Trophoblast cell (in vitro differentiated cells and primary cell): ENCODE measurements at regions not wholly inside any gene's neighbourhood (a gene's known extent, or its start where the extent isn't known, plus 50 kb on each side); places are given as distances from the start of the nearest gene placed in this dataset.

ENCODE experiments used
- DNase-seq, 2 donors: peaks; one replicate each; pipeline ENCODE4 v3.0.0-alpha.2; 2016
- H2AFZ ChIP-seq: 2 replicates; pipeline ENCODE4 v1.6.1; 2013; ENCODE audit warnings: low read length, moderate library complexity, mild to moderate bottlenecking; ENCODE audit not compliant: insufficient read depth, poor library complexity
- H2AK5ac ChIP-seq: 2 replicates; pipeline ENCODE4 v1.6.1; 2013; ENCODE audit warnings: mild to moderate bottlenecking, low read length
- H2BK120ac ChIP-seq: 2 replicates; pipeline ENCODE4 v1.6.1; 2013; ENCODE audit warnings: low read length, mild to moderate bottlenecking, moderate library complexity; ENCODE audit not compliant: insufficient read depth, poor library complexity
- H2BK12ac ChIP-seq: 2 replicates; pipeline ENCODE4 v1.6.1; 2013; ENCODE audit warnings: mild to moderate bottlenecking, low read length, moderate library complexity
- H2BK5ac ChIP-seq: 2 replicates; pipeline ENCODE4 v1.6.1; 2013; ENCODE audit warnings: low read length, low read depth, moderate library complexity, mild to moderate bottlenecking; ENCODE audit not compliant: poor library complexity
- H3K14ac ChIP-seq: 2 replicates; pipeline ENCODE4 v1.6.1; 2013; ENCODE audit warnings: mild to moderate bottlenecking, low read length
- H3K18ac ChIP-seq: 2 replicates; pipeline ENCODE4 v1.6.1; 2013; ENCODE audit warnings: mild to moderate bottlenecking, low read length
- H3K23ac ChIP-seq: 2 replicates; pipeline ENCODE4 v1.6.1; 2013; ENCODE audit warnings: low read length
- H3K27ac ChIP-seq: 2 replicates; pipeline ENCODE4 v1.5.1; 2013; ENCODE audit warnings: low read depth, mild to moderate bottlenecking, inconsistent platforms, low read length, moderate library complexity
- H3K27me3 ChIP-seq: 2 replicates; pipeline ENCODE4 v1.6.1; 2013; ENCODE audit warnings: inconsistent platforms, mild to moderate bottlenecking, low read length, moderate library complexity; ENCODE audit not compliant: insufficient read depth
- H3K36me3 ChIP-seq, 2 experiments: 1 replicate in 1 of 2; 2 replicates in 1 of 2; pipeline ENCODE4 v1.6.1; 2013; ENCODE audit warnings: low read length in 2 of 2, mild to moderate bottlenecking in 2 of 2, moderate library complexity in 1 of 2; ENCODE audit not compliant: insufficient read depth in 2 of 2, control insufficient read depth in 1 of 2
- H3K4ac ChIP-seq: 2 replicates; pipeline ENCODE4 v1.6.1; 2013; ENCODE audit warnings: low read depth, mild to moderate bottlenecking, low read length, moderate library complexity
- H3K4me1 ChIP-seq, 2 experiments: 1 replicate in 1 of 2; 2 replicates in 1 of 2; pipeline ENCODE4 v1.6.1; 2013; ENCODE audit warnings: low read length in 2 of 2, mild to moderate bottlenecking in 2 of 2, moderate library complexity in 1 of 2; ENCODE audit not compliant: insufficient read depth in 2 of 2, control insufficient read depth in 1 of 2
- H3K4me2 ChIP-seq: 2 replicates; pipeline ENCODE4 v1.6.1; 2013; ENCODE audit warnings: inconsistent platforms, mild to moderate bottlenecking, low read length, moderate library complexity
- H3K4me3 ChIP-seq: 2 replicates; pipeline ENCODE4 v1.5.1; 2013; ENCODE audit warnings: mild to moderate bottlenecking, low read depth, low read length, inconsistent platforms
- H3K79me1 ChIP-seq: one replicate; pipeline ENCODE4 v1.6.1; 2013; ENCODE audit warnings: low read length
- H3K79me2 ChIP-seq: 2 replicates; pipeline ENCODE4 v1.6.1; 2013; ENCODE audit warnings: low read length, mild to moderate bottlenecking; ENCODE audit not compliant: control insufficient read depth, insufficient read depth, poor library complexity
- H3K9ac ChIP-seq: 2 replicates; pipeline ENCODE4 v1.6.1; 2013; ENCODE audit warnings: mild to moderate bottlenecking, low read length
- H3K9me3 ChIP-seq: 2 replicates; pipeline ENCODE4 v1.6.1; 2013; ENCODE audit warnings: low read depth, mild to moderate bottlenecking, control low read depth, inconsistent platforms, low read length; ENCODE audit not compliant: insufficient read depth
- H4K12ac ChIP-seq: 2 replicates; pipeline ENCODE4 v1.6.1; 2013; ENCODE audit warnings: low read depth, mild to moderate bottlenecking, low read length, moderate library complexity
- H4K8ac ChIP-seq: 2 replicates; pipeline ENCODE4 v1.6.1; 2013; ENCODE audit warnings: low read depth, mild to moderate bottlenecking, low read length, moderate library complexity
- H4K91ac ChIP-seq: one replicate; pipeline ENCODE4 v1.6.1; 2013; ENCODE audit warnings: low read depth, mild to moderate bottlenecking, low read length, moderate library complexity
- WGBS: extraction: QIAGEN DNeasy Blood & Tissue Kit; methylation state at CpG from one replicate; pipeline ENCODE4 v1.1.7; 2013; ENCODE audit warnings: missing lambda C conversion rate; ENCODE audit not compliant: insufficient read length, insufficient coverage; ENCODE audit errors: extremely low coverage; 5-methylcytosine and 5-hydroxymethylcytosine counted together

- H4K12ac ChIP-seq = no peak overlapping the region
- peaks cover 0 to 2% of the 10 kb centered on the region in 2 experiments for H3K4me1 ChIP-seq
- H4K8ac ChIP-seq = no peak overlapping the region
- H2BK120ac ChIP-seq = no peak overlapping the region
- H2BK5ac ChIP-seq = no peak overlapping the region
- no peak overlapping the region for H3K18ac ChIP-seq
- WGBS = no CpG with 5 or more reads among the region's 1 CpG
- H3K4me3 ChIP-seq = no peak overlapping the region
- H3K27me3 ChIP-seq = no peaks in the 10 kb centered on the region
- H3K27ac ChIP-seq = no peak overlapping the region
- no peak overlapping the region for H2AFZ ChIP-seq
- H2AK5ac ChIP-seq = no peak overlapping the region
- no peak overlapping the region for H3K4me2 ChIP-seq
- no peak overlapping the region for H3K4ac ChIP-seq
- no peaks in the 10 kb centered on the region for H3K79me1 ChIP-seq
- H3K9me3 ChIP-seq = no peaks in the 10 kb centered on the region
- no peaks in the 10 kb centered on the region for H3K79me2 ChIP-seq
- no peak overlapping the region for H3K9ac ChIP-seq
- DNase-seq = no peak
- no peaks in the 10 kb centered on the region for H3K36me3 ChIP-seq
- H3K14ac ChIP-seq = no peak overlapping the region
- no peak overlapping the region for H3K23ac ChIP-seq
- no peak overlapping the region for H4K91ac ChIP-seq
- no peak overlapping the region for H2BK12ac ChIP-seq
Measured at GRCh38 chr20:11296221-11296620, 621.5 kb upstream of the BTBD3 start.

DNA sequence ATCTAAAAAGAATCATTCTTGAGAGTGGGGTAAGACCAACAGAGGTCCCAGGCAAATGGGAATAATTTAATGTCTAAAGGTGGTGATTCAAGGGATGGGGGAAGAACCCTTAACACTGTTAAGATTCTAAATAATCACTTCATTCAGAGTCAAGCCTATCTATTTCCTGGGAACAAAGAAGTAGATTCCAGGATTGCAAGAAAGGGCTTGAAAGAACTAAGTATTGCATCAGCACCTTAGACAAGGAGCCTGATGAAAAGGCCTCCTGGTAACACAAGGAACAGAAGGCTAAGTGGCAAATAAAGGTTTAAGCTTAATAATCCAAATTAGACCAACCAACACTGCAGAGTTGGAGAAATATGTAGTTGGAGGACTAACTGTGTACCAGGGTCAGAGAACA is 620.7 kb upstream of the BTBD3 start:
- Histone ChIP-seq H3K4me2 (no peak overlapping the region), H4K12ac (no peak overlapping the region), H3K79me2 (no peaks in the 10 kb centered on the region), H3K23ac (no peak overlapping the region), H3K14ac (no peak overlapping the region), H2BK5ac (no peak overlapping the region), H2BK12ac (no peak overlapping the region), H4K8ac (no peak overlapping the region), H3K9me3 (no peaks in the 10 kb centered on the region), H3K27ac (no peak overlapping the region), H2AK5ac (no peak overlapping the region), H3K4me3 (no peak overlapping the region), H3K4me1 (peaks cover 0 to 2% of the 10 kb centered on the region in 2 experiments), H3K18ac (no peak overlapping the region), H3K9ac (no peak overlapping the region), H3K4ac (no peak overlapping the region), H3K27me3 (no peaks in the 10 kb centered on the region), H3K36me3 (no peaks in the 10 kb centered on the region), H2BK120ac (no peak overlapping the region), H3K79me1 (no peaks in the 10 kb centered on the region), H2AFZ (no peak overlapping the region), H4K91ac (no peak overlapping the region)
- DNase-seq = no peak

DNA sequence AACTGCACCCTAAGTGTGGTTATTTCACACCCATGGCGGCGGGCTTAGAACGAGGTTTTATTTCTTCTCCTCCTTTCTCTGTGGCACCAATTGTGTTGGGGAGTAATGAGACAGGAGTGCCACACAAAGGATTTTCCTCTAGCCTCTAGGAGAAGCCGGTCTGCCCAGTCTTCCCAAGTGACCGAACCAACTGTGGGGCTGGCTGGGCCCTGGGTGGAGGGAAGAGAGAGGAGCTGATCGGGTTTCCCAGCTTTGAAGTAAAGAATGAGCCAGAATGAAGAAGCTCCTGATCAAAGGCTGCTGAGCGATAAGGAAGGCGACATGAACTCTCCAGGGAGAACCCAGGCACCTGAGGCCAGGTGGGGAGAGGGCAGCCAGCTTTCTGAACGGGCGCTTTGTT is 616.0 kb upstream of the BTBD3 start:
- H2BK120ac ChIP-seq = no peak overlapping the region
- no peak overlapping the region for H3K18ac ChIP-seq
- no peak overlapping the region for H2AK5ac ChIP-seq
- no peak overlapping the region for H3K4me3 ChIP-seq
- H3K23ac ChIP-seq = no peak overlapping the region
- H3K9ac ChIP-seq = no peak overlapping the region
- no peaks in the 10 kb centered on the region for H3K79me1 ChIP-seq
- H3K79me2 ChIP-seq = no peaks in the 10 kb centered on the region
- H2BK5ac ChIP-seq = no peak overlapping the region
- H3K14ac ChIP-seq = no peak overlapping the region
- no peak overlapping the region for H4K8ac ChIP-seq
- no peak overlapping the region for H3K4ac ChIP-seq
- no peak overlapping the region for H2BK12ac ChIP-seq
- peaks cover 0 to 2% of the 10 kb centered on the region in 2 experiments for H3K4me1 ChIP-seq
- no peaks in the 10 kb centered on the region for H3K27me3 ChIP-seq
- H3K9me3 ChIP-seq = no peaks in the 10 kb centered on the region
- DNase-seq = no peak
- H4K12ac ChIP-seq = no peak overlapping the region
- no peak overlapping the region for H3K27ac ChIP-seq
- H4K91ac ChIP-seq = no peak overlapping the region
- H3K36me3 ChIP-seq = no peaks in the 10 kb centered on the region
- H3K4me2 ChIP-seq = no peak overlapping the region
- no CpG with 5 or more reads among the region's 10 CpGs for WGBS
- H2AFZ ChIP-seq = no peak overlapping the region

- H2BK120ac ChIP-seq = no peak overlapping the region
- no peak overlapping the region for H3K4ac ChIP-seq
- no peak overlapping the region for H3K23ac ChIP-seq
- no peaks in the 10 kb centered on the region for H3K79me2 ChIP-seq
- H2AFZ ChIP-seq = no peak overlapping the region
- WGBS = no CpG with 5 or more reads among the region's 3 CpGs
- no peak overlapping the region for H2BK12ac ChIP-seq
- no peaks in the 10 kb centered on the region for H3K4me1 ChIP-seq
- no peak overlapping the region for H3K4me3 ChIP-seq
- H4K91ac ChIP-seq = no peak overlapping the region
- H3K36me3 ChIP-seq = no peaks in the 10 kb centered on the region
- no peak overlapping the region for H3K9ac ChIP-seq
- no peaks in the 10 kb centered on the region for H3K9me3 ChIP-seq
- H4K8ac ChIP-seq = no peak overlapping the region
- H2BK5ac ChIP-seq = no peak overlapping the region
- no peak overlapping the region for H4K12ac ChIP-seq
- no peak overlapping the region for H2AK5ac ChIP-seq
- DNase-seq = peak in 1 of 2 donors; percentile 45
- no peak overlapping the region for H3K18ac ChIP-seq
- no peak overlapping the region for H3K14ac ChIP-seq
- H3K27me3 ChIP-seq = no peaks in the 10 kb centered on the region
- H3K4me2 ChIP-seq = no peak overlapping the region
- H3K79me1 ChIP-seq = no peaks in the 10 kb centered on the region
- no peak overlapping the region for H3K27ac ChIP-seq
Measured at GRCh38 chr20:11302436-11302835, 615.3 kb upstream of the BTBD3 start.
